ENCODE measurements at regions not wholly inside any gene's neighbourhood (a gene's known extent, or its start where the extent isn't known, plus 50 kb on each side); places are given as distances from the start of the nearest gene placed in this dataset.

DNA sequence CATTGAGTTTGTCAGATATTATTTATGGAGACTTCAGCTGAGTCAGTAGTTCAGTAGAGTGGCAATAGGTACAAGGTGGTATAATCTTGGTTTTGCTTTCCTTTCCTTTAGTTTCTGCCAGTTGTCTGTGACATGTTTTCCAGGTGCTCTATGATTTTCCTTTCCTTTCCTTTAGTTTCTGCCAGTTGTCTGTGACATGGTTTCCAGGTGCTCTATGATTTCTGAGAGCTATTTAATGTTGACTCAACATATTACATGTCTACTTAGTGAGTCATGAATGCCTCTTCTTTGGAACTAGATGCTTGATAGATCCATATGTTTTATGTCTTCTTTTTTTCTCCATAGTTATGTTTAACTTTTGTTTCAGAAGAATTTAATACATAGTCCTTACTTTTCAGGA lies 186.4 kb upstream of the DEFB112 start:
- no peak for DNase-seq

DNA sequence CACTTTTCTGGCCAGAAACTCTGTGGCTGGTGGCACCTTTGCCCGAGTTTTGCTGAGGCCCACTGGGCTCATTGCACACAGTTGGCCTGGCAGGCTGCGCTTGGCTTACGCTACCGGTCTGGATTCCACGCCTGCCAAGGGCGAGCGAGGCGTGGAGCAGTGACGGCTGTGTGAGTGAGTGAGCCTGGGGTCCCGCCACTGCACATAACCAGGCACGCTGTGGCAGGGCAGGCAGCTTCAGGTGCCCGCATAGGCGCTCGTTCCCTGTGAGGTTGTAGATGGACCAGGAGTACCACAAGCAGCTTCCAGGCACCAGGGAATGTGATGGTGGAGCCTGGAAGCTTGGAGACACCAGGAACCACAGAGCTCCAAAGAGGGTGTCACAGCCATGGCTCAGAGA lies 190.1 kb upstream of the DEFB112 start:
- DNase-seq, result no peak

DNA sequence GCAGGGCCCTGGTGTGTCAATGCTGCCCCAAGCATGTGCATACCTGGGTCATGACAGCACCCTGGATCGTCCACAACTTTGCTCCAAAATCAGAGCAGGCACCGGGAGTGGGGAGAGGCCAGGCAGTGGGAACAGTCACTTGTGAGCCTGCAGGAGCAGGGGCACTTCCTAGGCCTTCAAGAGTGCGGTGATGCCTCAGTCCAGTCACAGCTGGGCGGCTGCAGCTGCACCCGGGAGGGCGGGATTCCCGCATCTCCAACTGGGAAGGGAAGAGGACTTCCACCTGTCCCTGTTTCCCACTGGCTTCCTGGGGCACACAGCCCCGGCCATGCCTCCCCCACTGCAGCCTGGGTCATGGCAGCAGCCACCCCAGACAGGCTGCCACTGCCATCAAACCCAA lies 191.3 kb upstream of the DEFB112 start:
- no peak for DNase-seq

DNA sequence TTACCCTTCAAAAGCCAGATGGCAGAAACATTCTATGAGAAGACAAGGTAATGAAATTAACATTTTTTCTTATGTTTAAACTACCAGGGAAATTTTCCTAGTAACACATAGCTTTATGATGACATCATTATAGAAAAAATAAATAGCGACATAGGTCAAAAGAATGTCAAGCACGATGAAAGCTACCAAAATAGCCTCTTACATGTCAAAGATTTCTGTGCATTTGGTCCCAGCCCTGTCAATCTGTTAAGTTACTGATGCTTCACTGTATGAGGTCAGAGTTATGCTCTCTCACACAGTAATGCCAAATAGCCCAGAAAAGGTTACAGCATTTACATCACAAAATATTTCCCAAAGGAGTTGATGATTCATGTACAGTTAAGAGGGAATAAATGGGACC lies 199.8 kb upstream of the DEFB112 start:
- no peak for DNase-seq

DNA sequence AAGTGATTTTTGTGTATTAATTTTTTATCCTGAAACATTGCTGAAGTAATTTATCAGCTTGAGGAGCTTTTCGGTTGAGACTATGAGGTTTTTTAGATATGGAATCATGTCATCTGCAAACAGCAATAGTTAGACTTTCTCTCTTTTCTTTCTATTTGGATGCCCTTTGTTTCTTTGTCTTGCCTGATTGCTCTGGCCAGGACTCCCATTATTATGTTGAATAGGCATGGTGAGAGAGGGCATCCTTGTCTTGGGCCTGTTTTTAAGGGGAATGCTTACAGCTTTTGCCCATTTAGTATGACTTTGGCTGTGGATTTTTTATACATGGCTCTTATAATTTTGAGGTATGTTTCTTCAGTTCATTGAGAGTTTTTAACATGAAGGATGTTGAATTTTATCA lies 207.6 kb upstream of the DEFB112 start:
- DNase-seq, result no peak

DNA sequence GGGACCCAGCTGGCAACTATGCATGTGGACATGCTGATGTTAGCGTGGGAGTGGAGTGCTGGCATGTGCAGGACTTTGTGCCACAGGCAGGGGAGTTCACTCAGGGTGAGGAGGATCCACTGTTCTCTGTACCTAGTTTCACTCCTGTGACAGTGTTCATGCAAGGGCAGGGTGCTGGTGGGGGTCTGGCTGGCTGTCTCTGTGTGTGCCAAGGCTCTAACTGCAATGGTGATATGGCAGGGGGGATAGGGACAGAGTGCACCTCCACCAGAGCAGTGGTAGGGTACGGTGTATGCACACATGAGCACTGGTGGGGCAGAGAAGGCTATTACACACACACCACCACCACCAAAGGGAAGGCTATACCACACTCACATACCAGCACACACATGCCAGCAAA lies 210.2 kb upstream of the DEFB112 start:
- no peak for DNase-seq

DNA sequence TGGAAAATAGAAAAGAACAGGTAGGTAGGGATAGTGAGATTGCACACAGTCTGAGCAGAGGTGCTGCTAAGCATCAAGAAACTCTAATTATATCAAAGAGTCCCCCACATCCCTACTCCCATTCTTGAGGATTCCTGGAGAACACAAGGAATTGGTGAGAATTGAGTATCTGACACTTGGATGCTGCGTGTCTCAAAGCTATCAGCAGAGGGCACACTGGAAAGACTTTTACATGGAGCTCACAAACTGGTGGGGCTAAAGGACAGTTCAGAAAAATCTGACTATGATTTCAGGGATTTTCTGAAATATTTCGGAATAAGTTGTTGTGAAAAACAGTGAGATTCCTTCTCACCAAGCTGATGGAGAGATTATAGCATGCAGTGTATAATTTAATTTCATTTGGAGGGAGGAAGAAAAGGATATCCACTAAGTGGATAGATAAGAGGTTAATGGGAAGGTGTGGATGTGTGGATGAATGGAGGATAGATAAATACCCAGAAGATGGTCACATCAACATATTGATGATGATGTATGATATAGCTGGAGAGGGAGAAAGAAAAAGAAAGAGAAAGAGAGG lies 215.4 kb upstream of the DEFB112 start:
- DNase-seq, result no peak

DNA sequence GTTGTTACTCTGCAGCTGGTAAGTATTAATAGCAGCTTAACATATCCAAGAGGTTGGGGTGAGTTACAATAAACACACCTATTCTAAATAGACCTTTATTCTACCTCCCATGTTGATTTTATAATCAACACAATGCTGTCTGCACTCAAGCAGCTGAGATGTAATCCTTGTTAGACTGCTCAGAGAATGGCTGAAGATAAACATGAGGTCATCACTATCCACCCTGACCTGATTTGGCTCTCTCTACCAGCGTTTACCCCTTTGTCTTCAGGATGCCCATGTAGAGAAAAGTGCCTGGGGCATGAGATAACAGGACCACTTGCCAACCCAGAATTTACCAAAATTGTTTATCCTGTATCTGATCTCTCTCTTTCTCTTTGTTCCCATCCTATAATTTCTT lies 220.7 kb upstream of the DEFB112 start:
- no peak for DNase-seq

DNA sequence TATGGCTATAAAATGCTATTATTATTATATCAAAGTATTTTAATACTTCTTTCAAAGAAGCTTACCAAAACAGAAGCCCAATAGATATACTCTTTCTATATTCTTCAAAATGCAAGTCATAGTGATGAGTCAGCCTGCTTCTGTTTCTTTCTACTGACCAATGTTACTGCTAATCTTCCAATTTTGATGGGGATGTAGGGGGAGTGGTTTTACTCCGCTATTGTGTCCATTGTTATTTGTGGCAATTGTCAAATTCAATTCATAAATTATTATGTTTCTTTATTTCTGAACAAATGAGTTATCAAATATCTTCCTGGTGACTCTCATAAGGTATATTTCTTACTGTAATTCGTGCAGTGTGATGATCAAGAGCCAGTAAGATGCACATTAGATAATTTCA lies 221.5 kb upstream of the DEFB112 start:
- no peak for DNase-seq

DNA sequence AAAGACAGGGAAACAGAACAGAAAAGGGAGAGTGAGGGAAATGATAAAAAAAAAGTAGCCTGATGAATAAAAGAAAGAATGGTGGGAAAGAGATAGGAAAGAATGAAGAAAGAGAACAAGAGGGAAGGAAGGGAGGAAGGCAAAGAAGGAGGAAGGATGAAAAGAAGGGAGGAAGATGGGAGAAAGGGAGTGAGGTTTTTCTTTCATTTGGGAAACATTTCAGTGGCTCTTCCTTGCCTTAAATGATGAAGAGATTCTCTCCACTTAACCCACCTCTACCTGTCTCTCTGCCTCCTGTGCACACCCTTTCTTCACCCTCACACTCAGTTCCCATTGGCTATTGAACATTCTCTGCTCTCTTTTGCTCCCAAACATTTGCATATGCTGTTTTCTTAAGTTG lies 222.1 kb upstream of the DEFB112 start:
- no peak for DNase-seq

DNA sequence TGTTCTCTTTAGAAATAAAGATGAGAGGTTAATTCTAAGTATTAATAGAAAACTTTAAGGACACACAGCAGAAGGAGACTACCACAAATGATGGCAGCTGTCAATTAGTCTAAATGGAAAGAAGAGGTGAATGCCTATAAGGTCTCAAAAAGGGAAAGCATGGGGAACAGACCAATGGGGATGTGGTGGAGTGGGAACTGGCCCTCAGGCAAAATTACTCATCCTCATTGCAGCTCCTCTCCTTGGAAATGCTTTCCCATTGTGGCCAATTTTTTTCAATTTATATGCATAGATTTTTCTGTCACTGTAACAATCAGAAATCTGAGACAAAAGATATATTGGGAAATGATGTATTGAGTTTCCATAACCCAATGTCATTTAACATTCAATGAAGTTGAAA lies 222.9 kb upstream of the DEFB112 start:
- no peak for DNase-seq

DNA sequence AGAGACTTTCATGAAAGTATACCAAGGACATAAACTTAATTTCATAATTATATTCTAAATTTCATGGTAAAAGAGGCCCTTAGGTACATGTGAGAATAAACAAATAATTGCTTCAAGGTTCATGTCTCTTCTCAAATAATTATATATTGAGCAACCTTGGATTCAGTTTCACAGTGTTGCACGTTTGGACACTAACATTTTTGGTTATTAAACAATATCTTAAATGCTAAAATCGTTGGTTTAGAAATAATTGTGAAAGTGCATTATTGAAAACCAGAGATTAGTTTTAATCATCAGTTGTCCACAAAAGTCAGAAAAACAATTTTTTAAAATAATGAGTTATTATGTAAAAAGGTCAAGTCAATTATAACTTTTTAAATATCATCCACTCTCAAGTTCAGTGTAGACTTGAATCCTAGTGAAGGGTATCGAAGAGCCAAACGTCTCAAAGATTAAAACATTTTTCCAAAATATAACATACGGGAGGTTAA lies 227.1 kb upstream of the DEFB112 start:
- DNase-seq, result no peak

DNA sequence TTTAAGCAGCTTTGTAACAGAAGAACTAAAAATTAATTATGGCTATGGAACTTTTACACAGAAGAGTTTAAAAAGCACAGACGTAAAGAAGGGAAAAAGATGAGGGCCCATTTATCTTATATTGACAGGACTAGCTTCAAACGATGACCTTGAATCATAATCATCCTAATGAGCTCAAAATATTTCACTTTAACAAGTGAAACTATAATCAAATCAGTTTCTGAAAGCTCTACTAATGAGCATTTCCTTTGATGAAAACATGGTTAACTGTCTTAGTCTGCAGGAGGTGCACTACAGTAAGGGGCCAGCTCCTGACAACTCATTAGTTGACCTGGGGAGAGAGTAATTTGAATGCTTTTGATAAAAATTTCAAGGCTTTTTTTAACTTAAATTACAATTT lies 228.0 kb upstream of the DEFB112 start:
- no peak for DNase-seq

DNA sequence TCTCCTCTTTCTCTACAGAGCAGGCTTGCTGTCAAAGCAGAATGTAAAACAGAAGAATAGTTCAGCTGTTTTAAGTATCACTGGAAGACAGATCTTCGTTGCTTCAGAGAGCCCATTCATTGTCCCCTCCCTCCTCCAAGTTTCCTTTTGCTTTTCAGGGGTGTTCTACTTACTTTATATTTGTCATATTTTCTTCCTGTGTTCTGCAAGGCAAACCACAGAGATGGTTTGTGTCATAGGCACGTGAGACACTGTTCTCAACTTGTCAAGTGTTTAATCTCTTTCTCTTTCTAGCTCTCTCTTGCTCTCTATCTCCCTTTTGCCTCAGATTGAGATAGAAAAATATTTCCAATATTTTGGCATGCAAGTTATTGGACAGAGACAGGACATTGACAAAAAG lies 228.9 kb upstream of the DEFB112 start:
- DNase-seq, result no peak

DNA sequence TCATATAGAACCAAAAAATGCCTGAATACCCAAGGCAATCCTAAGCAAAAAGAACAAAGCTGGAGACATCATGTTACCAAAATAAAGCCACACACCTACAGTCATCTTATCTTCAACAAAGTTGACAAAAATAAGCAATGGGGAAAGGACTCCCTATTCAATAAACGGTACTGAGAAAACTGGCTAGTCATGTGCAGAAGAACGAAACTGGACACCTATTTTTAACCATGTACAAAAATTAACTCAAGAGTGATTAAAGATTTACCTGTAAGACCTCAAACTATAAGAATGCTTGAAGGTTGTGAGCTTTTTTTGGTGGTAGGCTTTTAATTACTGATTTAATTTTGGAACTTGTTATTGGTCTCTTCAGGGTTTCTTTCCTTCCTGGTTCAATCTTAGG lies 236.0 kb upstream of the DEFB112 start:
- no peak for DNase-seq

DNA sequence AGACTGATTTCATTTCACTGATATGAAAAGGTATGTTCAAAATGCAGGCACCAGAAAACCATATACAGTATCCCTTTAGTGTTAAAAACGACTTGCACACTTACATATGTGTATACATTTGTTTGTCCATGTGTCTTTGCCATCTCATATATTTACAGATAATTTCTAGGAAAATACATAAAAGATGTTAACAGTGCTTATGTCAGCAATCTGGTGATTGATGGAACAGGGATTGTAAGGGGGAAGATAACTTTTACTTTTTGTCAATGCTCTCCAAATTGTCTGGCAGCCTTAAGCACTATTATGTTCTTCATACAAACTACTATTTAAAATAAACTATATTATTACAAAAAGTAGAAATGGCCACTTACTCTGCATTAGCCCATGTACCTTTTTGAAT lies 238.5 kb upstream of the DEFB112 start:
- DNase-seq, result no peak

DNA sequence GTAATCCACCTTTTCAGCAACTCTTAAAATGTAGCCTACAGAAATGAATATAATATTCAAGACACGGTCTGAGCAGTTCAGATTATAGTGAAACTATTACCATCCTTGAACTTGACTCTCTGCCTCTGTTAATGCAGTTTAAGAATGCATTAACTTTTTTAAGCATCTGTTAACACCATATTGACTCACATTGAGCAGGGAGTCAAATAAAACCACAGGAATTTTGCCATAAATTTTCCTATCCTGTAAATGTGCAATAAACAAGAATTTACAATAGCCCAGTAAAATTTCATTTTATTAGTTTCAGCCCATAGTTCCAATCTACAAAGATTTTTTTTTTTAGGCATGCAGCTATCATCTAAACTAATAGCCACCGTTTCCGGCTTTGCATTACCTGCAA lies 239.2 kb upstream of the DEFB112 start:
- DNase-seq, result no peak

DNA sequence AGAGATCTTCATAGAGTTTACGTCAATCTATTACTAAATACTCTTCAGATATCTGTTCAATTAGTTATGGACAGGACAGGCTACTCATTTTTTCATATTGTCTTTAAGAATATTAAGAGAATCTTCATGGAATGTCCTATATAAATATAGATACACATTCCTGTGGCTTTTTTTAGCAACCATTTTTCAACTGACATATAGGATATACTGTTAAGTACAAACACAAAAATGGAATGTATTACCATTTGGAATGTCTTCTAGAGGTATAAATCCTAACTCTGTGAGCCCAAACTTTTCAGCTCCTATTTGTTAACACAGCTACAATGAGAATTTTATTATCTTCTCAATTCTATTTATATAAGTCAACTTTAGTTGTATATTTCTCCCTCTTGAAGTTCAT lies 239.6 kb upstream of the DEFB112 start:
- DNase-seq, result no peak

DNA sequence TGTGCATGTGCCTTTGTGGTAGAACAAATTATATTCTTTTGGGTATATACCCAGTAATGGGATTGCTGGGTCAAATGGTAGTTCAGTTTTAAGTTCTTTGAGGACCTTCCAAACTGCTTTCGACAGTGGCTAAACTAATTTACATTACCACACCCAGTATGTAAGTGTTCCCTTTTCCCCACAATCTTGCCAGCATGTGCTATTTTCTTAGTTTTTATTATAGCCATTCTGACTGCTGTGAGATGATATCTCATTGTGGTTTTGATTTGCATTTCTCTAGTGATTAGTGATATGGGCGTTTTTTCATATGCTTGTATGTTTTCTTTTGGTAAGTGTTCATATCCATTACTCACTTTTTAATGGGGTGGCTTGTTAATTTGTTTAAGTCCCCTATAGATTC lies 251.6 kb upstream of the DEFB112 start:
- no peak for DNase-seq

DNA sequence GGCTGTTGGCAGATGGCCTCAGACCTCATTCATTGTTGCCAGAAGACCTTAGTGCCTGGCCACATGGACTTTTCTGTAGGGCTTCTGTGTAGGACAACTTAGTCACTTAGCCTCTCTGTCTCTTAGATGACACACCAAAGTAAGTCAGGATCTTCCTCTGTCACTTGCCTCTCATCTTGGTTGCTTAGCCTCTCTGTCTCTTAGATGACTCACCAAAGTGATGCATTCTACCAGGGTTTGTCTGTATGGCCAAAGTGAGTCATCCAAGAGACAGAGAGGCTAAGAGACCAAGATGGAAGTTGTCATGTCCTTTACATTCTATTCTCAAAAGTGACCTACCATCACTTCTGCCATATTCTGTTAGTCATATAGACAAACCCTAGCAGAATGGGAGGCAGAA lies 255.9 kb upstream of the DEFB112 start:
- no peak for DNase-seq

DNA sequence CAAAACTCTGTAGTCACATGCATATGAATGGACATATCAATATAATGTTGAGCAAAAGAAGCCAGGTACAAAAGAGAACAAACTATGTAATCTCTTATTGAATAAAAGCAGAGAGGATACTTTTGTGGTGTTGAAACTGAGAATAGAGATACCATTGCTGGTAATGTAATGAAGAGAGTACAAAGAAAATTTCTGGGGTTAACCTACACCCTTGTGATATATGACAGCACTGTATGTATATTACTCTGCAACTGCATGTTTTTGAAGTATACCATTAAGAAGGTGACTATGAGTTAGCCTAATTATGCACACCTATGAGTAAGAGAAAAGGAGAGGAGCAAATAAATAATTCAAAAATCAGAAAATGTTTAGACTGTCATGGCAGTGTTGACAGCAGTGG lies 268.8 kb upstream of the DEFB112 start:
- no peak for DNase-seq

DNA sequence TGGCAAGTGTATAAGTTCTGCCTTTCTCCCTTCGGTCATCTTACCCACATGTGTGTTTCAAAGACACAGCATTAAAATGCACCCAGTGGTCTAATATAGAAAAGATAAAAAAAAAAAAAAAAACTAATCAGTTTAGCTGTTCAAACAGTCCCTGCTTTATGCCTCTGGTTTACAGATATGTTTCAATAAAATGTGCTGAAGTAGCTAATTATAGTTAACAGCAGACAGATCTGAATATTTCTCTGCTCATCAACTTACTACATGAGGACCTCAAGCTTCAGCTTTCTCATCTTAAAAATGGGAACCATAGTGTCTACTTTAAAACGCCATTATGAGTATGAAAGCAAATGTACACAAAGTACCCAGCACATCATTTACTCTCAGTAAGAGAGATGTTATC lies 280.6 kb upstream of the DEFB112 start:
- no peak for DNase-seq

DNA sequence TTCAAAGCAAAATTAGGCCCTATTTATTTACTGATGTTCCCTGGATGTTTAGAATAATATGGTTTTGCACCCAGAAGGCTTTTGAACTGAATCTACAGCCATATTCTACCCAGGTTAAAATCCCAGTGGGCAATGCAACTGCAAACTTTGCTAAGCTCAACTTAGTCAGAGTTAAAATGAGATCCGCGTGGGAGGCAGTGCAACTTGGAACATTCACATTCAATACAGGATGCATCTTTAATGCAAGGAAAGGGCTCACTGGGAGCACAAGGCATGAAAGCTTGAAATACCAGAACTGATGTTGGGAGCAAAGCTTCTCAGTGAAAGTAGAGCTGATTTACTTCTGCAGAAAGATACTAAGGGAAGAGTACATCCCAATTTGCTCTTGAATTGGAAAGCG lies 281.2 kb upstream of the DEFB112 start:
- no peak for DNase-seq

DNA sequence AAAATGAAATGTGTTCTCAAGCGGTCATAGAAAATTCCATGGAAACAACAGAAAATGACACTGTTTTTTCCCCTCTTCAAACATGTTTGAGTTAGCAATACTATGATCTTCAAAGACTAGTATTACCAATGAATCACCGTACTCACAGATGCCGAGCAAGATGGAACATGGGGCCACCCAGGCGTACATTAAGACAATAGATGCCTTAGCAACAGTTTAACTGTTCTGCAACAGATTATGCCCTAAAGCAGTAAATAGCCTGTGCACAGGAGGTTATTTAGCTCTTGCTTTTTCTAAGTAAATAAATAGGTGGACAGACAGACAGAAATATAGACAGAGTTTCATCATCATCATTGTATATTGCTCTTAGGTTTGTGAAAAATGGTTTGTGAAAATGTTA lies 284.0 kb upstream of the DEFB112 start:
- DNase-seq, result no peak

DNA sequence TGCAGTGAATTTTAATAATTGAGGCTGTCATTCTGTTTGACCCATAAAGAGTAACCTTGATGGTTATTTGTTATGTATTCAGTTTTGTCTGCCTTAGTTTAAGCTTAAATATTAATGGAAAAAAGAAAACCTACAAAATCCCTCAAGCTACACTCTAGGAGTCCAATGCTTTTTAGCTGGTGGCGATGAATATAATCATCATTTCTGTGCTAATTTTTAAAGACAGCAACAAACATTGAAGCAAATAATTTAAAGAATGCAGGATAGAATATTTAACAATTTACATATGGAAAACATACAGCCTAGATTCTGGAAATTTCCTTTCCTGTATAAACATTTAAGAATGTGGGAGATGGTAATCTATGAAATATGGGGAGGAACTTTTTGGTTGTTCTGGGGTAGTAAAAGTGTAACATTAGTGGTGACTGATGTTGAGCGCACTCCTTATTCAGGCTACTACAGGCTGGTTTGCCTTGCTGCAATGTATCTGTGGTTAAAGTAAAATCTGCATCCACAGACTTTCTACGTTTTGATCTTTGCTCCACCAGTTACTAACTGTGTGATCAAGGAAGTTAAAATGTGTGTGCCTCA lies 287.9 kb upstream of the DEFB112 start:
- DNase-seq, result no peak

DNA sequence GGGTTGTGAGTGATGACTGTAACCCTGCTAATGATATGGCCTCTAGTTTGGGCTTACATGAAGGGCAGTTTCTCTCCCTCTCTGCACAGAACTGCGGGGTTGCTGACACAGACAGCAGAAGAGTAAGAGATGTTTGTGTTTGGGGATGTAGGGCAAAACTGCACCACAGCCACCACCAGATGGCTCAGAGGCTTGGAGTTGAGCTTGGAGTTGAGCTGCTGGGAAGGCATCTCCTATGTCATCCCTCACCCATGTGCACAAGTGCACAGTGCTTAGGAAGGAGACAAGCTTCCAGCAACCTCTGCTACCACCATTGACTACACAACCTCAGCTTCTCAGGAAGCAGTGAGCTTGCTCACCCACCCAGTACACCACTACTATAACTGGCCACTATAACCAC lies 303.9 kb upstream of the DEFB112 start:
- no peak for DNase-seq

Data from NCI-H1417 treated with DMSO at 0.1 percent for 48 hours (cell line).